ENCODE measurements at regions not wholly inside any gene's neighbourhood (a gene's known extent, or its start where the extent isn't known, plus 50 kb on each side); places are given as distances from the start of the nearest gene placed in this dataset.

DNA sequence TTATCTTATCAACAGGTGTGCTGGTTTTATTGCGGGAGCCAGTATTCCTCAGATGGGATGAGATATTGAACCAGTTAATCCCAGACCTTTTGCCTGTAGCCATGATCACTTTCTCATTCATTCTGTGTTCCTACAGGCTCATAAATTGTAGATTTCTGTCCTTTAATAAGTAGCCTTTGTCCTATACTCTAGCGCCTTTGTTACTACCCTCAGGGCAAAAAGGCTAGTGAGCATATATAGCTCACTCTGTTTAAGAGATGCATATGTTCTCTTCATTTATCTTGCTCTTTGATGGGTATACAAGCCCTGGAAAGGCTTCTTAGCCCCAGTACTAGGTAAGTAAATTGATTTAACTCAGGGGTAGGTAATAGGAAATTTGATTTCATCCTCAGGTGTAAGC, 95.1 kb downstream of the OXSM start:
- Histone ChIP-seq H3K9ac (replicated peaks; ENCODE audit: extremely low read depth, insufficient read depth, low read length) (no peak overlapping the region), H3K27ac (ENCODE audit: insufficient read depth, low read depth, low read length) (no peak overlapping the region), H3K4me3 (replicated peaks in 1 of 3; ENCODE audit: insufficient read depth in 1 of 3, low read depth in 1 of 3, low read length in 3 of 3) (no peak overlapping the region), H3K79me2 (ENCODE audit: control insufficient read depth, insufficient read depth, low read length) (no peaks in the 10 kb centered on the region), H2AFZ (ENCODE audit: low read depth, low read length) (no peak overlapping the region), H3K4me2 (ENCODE audit: insufficient read depth, low read length) (no peak overlapping the region), H3K27me3 (ENCODE audit: control insufficient read depth in 2 of 2, insufficient read depth in 2 of 2, low read length in 2 of 2) (no peaks in the 10 kb centered on the region), H3K9me3 (replicated peaks; ENCODE audit: control insufficient read depth, insufficient read depth, low read length) (no peaks in the 10 kb centered on the region), H3K4me1 (ENCODE audit: control insufficient read depth, extremely low read depth, insufficient read depth, low read length) (no peaks in the 10 kb centered on the region), H4K20me1 (replicated peaks; ENCODE audit: control insufficient read depth, extremely low read depth, insufficient read depth, low read length) (no peaks in the 10 kb centered on the region), H3K9me1 (replicated peaks; ENCODE audit: control insufficient read depth, extremely low read depth, insufficient read depth, low read length) (no peaks in the 10 kb centered on the region), H3K36me3 (ENCODE audit: control insufficient read depth in 2 of 2, extremely low read depth in 1 of 2, insufficient read depth in 2 of 2, low read length in 2 of 2) (no peaks in the 10 kb centered on the region)
- ChIA-PET CTCF (no interaction called here), POLR2A (no interaction called here)
- dilution Hi-C loops (cut with MboI; ENCODE audit: extremely low pct_ligation_motif_present, low sequenced_read_pairs) (no loop called here), intact Hi-C loops (cut with micrococcal nuclease) (no loop called here)
- no peak for TF ChIP-seq MAX (IDR thresholded peaks at IDR 0.05; ENCODE audit: insufficient read depth, insufficient read length)
- TF ChIP-seq CTCF (IDR thresholded peaks at IDR 0.05; ENCODE audit: extremely low read depth in 1 of 2, insufficient read depth in 1 of 2, low read depth in 1 of 2, low read length in 2 of 2), result no peak
- no peak for TF ChIP-seq POLR2AphosphoS5 (IDR thresholded peaks at IDR 0.05; ENCODE audit: insufficient read depth, low read depth, low read length)
- TF ChIP-seq MYC (IDR thresholded peaks at IDR 0.05; ENCODE audit: low read depth, low read length), result no peak
- no peak for TF ChIP-seq POLR2A (IDR thresholded peaks at IDR 0.05; ENCODE audit: low read depth, low read length)
- no peak for TF ChIP-seq GATA2 (IDR thresholded peaks at IDR 0.05; ENCODE audit: insufficient read depth, insufficient read length, low read depth, low read length)
- no peak for TF ChIP-seq FOS (IDR thresholded peaks at IDR 0.05; ENCODE audit: borderline replicate concordance, insufficient read depth, low read length)
- no peak for TF ChIP-seq EZH2 (IDR thresholded peaks at IDR 0.05; ENCODE audit: borderline replicate concordance, low read depth, low read length, severe bottlenecking)
- TF ChIP-seq JUN (IDR thresholded peaks at IDR 0.05; ENCODE audit: borderline replicate concordance, insufficient read depth, insufficient read length, low read depth), result no peak
- no peak for FAIRE-seq
- no peak for DNase-seq (ENCODE audit: low read depth, low spot score)
- BruUV-seq (replicated peaks), result no TSS peak

Measured in endothelial cell of umbilical vein (primary cell).